A549 (cell line): ENCODE measurements at regions not wholly inside any gene's neighbourhood (a gene's known extent, or its start where the extent isn't known, plus 50 kb on each side); places are given as distances from the start of the nearest gene placed in this dataset.

ENCODE experiments used
- JUN ChIP-seq, 2 experiments: fragments of >200 bp; sonication (Bioruptor Twin); formaldehyde crosslinking; IDR thresholded peaks; 2 replicates in 1 of 2; 3 replicates in 1 of 2; pipeline ENCODE4 v1.6.1; 2016 to 2017
- POLR2A ChIP-seq: IDR thresholded peaks from 2 replicates; pipeline ENCODE4 v1.6.1; 2012; ENCODE audit warnings: mild to moderate bottlenecking, low read length
- POLR2AphosphoS2 ChIP-seq: conservative IDR thresholded peaks from 2 replicates; pipeline ENCODE4 v1.6.1; 2012; ENCODE audit warnings: low read length, improper control_type of control experiment, inconsistent platforms
- RFX5 ChIP-seq: fragments of 450-650 bp; IDR thresholded peaks from 2 replicates; pipeline ENCODE4 v1.7.1; 2014; ENCODE audit warnings: antibody characterized with exemption, mild to moderate bottlenecking, moderate library complexity
- TF ChIP-seq, protein P1 (sequence below): fragments of >200 bp; sonication (Bioruptor Twin); formaldehyde crosslinking; IDR thresholded peaks from 3 replicates; pipeline ENCODE4 v1.5.1; 2016
- TF ChIP-seq, protein P2 (sequence below): fragments of 200-600 bp; sonication (generic); IDR thresholded peaks from 2 replicates; pipeline ENCODE4 v1.6.1; 2016; ENCODE audit warnings: antibody characterized with exemption, mild to moderate bottlenecking, moderate library complexity

DNA sequence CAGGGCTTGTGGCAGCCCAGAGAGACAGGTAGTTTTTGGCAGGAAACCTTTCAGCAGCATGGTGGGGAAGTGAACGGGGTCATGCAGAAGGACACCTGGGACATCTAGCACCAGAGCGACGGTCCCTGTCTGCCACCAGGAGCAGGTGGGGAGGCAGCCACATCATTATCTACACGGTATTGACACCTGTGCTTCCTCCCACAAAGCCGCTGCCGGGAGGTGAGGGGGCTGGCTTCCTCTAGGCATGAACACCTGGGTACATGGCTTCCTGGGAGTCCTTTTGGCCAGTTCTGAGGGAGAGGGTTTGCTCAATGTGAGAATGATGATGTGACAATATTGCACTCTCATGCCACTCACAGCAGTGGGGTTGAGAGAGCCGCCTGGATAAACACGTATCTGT is 275.2 kb downstream of the ACTR3B start:
- TF ChIP-seq, protein P1, sequence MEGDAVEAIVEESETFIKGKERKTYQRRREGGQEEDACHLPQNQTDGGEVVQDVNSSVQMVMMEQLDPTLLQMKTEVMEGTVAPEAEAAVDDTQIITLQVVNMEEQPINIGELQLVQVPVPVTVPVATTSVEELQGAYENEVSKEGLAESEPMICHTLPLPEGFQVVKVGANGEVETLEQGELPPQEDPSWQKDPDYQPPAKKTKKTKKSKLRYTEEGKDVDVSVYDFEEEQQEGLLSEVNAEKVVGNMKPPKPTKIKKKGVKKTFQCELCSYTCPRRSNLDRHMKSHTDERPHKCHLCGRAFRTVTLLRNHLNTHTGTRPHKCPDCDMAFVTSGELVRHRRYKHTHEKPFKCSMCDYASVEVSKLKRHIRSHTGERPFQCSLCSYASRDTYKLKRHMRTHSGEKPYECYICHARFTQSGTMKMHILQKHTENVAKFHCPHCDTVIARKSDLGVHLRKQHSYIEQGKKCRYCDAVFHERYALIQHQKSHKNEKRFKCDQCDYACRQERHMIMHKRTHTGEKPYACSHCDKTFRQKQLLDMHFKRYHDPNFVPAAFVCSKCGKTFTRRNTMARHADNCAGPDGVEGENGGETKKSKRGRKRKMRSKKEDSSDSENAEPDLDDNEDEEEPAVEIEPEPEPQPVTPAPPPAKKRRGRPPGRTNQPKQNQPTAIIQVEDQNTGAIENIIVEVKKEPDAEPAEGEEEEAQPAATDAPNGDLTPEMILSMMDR, result no peak
- TF ChIP-seq JUN (IDR thresholded peaks at IDR 0.05), result no peak
- TF ChIP-seq POLR2A, result no peak
- TF ChIP-seq RFX5, result no peak
- TF ChIP-seq POLR2AphosphoS2, result no peak
- TF ChIP-seq, protein P2, sequence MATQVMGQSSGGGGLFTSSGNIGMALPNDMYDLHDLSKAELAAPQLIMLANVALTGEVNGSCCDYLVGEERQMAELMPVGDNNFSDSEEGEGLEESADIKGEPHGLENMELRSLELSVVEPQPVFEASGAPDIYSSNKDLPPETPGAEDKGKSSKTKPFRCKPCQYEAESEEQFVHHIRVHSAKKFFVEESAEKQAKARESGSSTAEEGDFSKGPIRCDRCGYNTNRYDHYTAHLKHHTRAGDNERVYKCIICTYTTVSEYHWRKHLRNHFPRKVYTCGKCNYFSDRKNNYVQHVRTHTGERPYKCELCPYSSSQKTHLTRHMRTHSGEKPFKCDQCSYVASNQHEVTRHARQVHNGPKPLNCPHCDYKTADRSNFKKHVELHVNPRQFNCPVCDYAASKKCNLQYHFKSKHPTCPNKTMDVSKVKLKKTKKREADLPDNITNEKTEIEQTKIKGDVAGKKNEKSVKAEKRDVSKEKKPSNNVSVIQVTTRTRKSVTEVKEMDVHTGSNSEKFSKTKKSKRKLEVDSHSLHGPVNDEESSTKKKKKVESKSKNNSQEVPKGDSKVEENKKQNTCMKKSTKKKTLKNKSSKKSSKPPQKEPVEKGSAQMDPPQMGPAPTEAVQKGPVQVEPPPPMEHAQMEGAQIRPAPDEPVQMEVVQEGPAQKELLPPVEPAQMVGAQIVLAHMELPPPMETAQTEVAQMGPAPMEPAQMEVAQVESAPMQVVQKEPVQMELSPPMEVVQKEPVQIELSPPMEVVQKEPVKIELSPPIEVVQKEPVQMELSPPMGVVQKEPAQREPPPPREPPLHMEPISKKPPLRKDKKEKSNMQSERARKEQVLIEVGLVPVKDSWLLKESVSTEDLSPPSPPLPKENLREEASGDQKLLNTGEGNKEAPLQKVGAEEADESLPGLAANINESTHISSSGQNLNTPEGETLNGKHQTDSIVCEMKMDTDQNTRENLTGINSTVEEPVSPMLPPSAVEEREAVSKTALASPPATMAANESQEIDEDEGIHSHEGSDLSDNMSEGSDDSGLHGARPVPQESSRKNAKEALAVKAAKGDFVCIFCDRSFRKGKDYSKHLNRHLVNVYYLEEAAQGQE, result no peak
